Right lobe of liver (tissue), 4 donors: ENCODE measurements at regions not wholly inside any gene's neighbourhood (a gene's known extent, or its start where the extent isn't known, plus 50 kb on each side); places are given as distances from the start of the nearest gene placed in this dataset.

Experiments
- POLR2A ChIP-seq: fragments of 450-650 bp; IDR thresholded peaks from one replicate; pipeline ENCODE4 v1.6.1; 2017; ENCODE audit warnings: antibody characterized with exemption, mild to moderate bottlenecking
- TF ChIP-seq, protein P1 (sequence below), 4 donors: fragments of 200-600 bp in 3 of 4; fragments of 450-650 bp in 1 of 4; IDR thresholded peaks; one replicate each; pipeline versions ENCODE4 v1.5.1 to v1.8.0; 2016 to 2022; ENCODE audit warnings: antibody characterized with exemption in 4 of 4, mild to moderate bottlenecking in 2 of 4
- donor health status: DM: no; HTN: no; CAD: no.
- donor health status: DM: no; HTN: no; CAD: no.
- donor health status: DM: no; HTN: yes; CAD: no.

DNA sequence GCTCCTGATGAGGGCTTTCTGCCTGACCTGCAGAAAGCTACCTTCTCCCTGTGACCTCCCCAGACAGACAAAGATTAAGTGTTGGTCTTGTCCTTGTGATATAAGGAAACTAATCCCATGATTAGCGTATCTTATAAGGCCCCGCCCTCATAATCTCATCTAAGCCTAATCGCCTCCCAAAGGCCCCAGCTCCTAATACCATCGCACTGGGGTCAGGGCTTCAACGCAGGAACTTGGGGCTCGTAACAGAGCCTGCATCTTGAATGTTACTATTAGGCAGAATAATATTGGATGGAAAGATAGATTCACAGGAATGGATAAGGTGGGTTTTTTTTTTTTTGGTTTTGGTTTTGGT is 78.9 kb downstream of the C16orf95 start:
- TF ChIP-seq, protein P1, sequence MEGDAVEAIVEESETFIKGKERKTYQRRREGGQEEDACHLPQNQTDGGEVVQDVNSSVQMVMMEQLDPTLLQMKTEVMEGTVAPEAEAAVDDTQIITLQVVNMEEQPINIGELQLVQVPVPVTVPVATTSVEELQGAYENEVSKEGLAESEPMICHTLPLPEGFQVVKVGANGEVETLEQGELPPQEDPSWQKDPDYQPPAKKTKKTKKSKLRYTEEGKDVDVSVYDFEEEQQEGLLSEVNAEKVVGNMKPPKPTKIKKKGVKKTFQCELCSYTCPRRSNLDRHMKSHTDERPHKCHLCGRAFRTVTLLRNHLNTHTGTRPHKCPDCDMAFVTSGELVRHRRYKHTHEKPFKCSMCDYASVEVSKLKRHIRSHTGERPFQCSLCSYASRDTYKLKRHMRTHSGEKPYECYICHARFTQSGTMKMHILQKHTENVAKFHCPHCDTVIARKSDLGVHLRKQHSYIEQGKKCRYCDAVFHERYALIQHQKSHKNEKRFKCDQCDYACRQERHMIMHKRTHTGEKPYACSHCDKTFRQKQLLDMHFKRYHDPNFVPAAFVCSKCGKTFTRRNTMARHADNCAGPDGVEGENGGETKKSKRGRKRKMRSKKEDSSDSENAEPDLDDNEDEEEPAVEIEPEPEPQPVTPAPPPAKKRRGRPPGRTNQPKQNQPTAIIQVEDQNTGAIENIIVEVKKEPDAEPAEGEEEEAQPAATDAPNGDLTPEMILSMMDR (IDR thresholded peaks at IDR 0.05): no peak
- no peak for TF ChIP-seq POLR2A
